GM21737 (cell line): ENCODE measurements at regions not wholly inside any gene's neighbourhood (a gene's known extent, or its start where the extent isn't known, plus 50 kb on each side); places are given as distances from the start of the nearest gene placed in this dataset.

Experiments used
- ATAC-seq: cut with Tn5 transposase; IDR thresholded peaks from one replicate; pipeline ENCODE4 v1.9.1; 2021; ENCODE audit warnings: mild to moderate bottlenecking, moderate library complexity; ENCODE audit not compliant: unreplicated experiment

DNA sequence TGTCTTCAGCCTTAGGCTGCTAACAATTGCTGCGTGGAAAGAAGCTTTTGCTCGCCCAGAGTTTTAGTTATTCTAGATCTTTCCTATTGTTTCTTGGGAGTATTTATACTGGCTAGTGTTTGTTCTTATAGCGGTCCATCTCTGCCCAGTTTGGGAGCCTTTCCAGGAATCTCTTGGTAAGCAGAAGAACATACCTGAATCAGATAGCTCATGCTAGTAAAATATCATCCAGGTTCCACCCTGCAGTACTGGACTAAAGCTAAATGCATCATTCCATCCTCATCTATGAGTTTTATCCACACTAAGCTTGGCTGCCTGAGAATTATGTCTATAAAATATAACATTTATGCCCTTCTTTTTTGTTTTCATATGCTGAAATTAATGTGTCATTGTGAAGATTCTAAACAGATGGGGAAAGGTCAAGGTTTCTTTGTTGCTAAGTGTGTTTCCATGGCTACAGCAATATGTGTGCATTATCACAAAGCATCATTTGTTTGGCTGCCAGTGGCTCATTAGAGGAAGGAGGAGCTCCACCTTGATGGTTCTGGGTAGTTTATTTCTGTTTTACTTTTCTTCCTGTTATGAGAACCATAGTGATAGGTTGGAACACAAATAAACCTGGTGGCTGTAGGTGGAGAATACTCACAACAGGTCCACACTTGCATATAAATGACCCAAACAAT lies 182.8 kb downstream of the PIK3C3 start:
- no peak for ATAC-seq

DNA sequence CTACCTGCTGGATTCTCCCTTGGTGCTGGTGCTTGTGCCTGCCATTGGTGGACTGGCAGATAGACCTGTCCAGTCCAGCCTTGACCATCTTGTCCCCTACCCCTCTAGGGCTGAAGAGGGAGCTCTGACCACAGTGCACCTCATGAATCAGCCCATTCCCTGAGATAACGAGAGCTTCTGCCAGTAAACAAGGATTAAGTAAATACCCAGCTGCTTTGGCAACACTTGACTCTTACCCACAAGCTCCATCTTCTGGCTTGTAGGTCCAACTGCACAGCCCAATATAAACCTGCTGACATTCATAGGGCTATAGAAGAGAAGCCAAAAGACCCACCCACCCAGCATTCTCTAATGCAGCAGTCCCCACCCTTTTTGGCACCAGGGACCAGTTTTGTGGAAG lies 186.4 kb downstream of the PIK3C3 start:
- no peak for ATAC-seq

DNA sequence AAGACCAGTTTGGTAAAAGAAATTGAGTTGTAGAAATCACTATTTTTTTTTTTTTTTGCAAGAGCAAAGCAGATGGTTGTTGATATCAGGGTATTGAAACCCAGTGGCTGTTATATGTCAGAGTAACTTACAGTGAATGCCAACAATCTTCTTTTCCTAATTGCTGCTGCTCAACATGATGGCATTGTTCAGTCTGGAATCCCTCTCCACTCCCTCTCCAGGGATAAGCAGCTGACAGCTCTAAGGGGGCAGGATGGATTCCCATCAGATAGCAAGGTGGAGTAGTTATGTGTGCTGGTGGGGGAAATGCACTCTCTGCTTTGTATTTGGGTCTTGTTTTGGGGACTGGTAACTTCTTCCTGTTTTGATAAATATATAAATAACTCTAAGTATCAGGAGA lies 200.0 kb downstream of the PIK3C3 start:
- no peak for ATAC-seq

DNA sequence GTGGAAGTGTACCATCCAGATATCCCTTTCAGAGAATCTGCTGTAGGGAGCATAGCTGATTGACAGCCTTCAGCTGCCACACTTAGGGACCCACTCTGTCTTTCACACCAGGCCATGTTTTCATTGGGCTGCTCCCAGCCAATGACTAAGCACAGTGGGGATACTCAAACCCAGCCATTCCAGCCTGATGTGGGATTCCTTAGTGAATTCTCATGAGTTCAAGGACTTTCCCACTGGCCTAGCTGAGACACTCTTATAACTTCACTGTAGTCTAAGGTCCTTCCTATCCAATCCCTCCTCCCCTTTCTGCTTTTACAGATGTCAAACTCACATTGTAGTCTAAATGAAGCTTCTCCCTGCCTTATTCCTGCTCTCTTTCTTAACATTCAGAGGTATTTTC lies 201.2 kb downstream of the PIK3C3 start:
- ATAC-seq: no peak

DNA sequence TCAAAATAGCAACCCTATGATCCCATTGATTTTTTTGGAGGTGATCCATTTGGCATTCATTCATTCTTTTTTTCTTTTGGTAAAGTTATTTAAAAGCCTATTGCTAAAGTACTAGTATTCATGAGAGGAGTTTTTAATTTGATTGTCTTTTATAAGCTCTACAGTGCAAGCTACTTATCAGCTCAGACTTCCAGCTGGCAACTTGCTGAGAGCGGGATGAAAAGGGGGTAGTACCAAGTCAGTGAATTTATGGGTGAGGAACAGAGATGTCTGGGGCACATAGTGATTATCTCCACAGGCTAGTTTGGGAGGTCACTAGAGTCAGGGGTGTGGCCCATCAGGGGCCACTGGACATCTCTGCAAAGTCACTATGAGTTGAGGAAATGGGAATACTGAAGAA lies 202.4 kb downstream of the PIK3C3 start:
- no peak for ATAC-seq

- ATAC-seq: no peak
Measured at GRCh38 chr18:42157878-42158277, 202.8 kb downstream of the PIK3C3 start.

DNA sequence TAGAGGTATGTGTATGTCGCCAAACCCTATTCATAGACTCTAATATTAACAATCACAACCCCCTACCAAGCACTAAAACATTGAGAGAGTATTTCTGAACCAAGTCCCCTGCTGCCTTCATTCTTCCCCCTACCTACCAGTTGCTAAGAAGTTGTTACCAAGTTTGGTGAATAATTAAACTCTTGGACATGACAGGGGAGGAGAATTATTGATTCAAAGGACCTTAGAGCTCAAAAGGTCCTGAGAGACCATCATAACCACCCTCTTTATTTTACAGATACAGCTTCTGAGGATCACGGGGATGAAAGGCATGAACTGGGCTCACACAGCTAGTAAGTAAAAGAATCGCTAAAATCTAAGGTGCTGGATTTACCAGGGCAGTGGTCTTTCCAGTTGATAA lies 204.1 kb downstream of the PIK3C3 start:
- no peak for ATAC-seq

DNA sequence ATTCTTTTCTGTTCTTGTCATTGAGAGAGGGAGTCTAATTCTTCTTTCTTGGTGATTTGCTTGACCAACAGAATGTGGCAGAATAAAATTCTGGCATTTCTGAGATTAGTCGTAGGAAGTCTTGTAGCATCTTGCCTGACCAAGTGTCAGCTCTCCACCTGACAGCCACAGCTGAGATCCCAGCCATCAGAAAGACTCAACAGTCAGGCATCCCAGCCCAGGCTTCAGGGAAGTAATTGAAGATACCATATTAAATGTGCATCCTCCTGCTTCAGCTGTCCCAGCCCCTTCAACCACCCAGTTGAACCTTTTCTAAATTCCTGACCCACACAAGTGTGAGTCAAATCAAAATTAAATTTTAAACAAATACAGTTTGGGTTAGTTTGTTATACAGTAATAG lies 208.3 kb downstream of the PIK3C3 start:
- ATAC-seq: no peak

DNA sequence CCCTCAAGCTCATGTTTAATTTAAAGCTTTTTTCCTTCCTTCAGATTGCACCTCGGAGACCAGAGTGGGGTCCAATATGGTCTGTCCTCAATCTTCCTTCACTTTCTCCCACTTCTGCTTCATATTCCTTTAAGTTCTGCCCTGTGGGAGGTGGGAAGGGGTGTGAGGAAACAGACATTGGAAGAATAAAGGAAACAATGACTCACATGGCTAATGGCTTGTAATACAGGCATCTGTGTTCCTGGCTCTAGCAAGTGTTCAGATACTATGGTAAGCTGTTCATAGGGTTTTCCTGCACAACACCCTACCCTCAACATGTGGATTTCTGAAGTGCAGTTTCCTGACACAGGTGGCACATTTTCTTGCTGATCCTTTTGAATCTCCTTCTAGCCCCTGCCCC lies 209.5 kb downstream of the PIK3C3 start:
- no peak for ATAC-seq

DNA sequence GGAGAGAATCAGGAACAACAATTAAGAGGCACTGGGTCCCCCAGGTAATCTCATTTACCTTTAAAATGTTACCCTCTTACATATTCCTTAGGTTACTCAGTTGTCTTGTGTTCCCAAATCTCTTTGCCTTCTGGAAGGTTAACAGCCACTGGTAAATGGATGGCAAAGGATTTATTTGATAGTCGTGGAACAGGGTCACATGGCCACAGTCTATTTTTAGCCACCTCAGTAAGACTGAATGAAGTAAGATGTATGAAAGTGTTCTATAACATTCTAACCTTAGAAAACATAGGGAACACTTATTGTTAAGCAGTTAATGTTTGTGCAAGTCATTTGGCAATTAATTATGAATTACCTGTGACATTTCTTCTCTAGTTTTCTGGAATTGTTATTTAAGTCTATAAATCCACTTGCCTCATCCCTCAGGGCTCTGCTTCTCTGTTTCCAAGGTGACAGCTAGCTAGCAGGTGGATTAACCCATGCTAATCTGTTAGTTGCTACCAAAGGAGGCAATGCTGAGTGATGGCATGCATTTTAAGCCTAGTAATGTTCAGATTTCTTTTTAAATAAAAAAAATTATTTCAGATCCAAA lies 211.0 kb downstream of the PIK3C3 start:
- ATAC-seq: no peak

DNA sequence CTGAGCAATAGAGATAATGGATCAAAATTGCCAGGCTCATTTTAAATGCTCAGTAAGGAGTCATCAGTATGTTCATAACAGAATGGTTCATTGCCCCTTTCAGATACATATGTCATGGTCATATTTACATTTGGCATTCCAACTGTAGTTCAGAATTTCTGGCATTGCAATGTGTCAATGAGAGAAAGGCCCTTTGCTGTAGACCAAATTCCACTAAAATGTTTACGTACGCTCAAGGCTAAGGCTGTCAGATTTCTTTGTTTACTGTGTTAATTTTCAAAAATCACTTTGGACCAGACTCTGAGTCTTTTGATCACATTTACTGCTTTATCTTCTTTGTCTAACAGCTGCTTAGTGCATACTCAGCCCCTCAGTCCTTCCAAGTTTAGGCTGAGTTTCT lies 213.5 kb downstream of the PIK3C3 start:
- ATAC-seq: no peak

GRCh38 chr18:42168907-42169306 lies 213.9 kb downstream of the PIK3C3 start:
- ATAC-seq: no peak

- ATAC-seq: no peak
Measured at GRCh38 chr18:42174909-42175308, 219.9 kb downstream of the PIK3C3 start.

GRCh38 chr18:42176599-42176998 lies 221.6 kb downstream of the PIK3C3 start:
- ATAC-seq: no peak

- ATAC-seq: no peak
Measured at GRCh38 chr18:42177390-42177789, 222.4 kb downstream of the PIK3C3 start.

DNA sequence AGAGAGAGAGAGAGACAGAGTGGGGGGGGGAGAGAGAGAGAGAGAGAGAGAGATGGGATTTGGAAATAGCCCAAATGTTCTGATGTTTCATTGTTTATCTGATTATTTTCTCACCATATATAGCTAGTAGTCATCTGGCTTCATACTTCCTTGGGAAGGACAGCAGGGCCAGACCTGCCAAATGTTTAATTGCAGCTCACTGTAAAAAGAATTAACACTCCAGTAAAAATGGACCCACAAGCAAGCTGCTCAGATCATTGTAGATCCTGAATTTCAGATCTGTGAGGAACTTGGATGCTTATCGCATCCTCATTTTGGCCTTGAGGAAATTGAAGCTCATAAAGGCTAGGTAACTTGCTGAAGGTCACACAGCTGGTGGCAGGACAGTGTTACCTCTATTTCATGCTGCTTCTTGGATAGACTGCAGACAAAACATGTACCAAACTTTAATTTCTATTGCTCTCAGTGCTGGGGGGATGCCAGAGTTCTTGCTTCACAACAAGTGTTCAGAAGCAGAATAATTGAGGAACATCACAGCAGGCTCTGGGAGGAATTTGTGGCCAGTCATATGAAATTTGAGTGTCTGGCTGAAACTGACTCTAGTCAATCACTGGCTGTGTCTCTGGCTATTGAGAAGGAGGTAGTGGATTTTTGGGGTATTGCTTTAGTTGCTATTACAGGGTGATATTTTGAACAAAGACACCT lies 223.5 kb downstream of the PIK3C3 start:
- no peak for ATAC-seq

GRCh38 chr18:42179542-42180121 lies 224.6 kb downstream of the PIK3C3 start:
- no peak for ATAC-seq

- no peak for ATAC-seq
Measured at GRCh38 chr18:42181474-42181873, 226.4 kb downstream of the PIK3C3 start.

GRCh38 chr18:42182728-42183700 lies 228.0 kb downstream of the PIK3C3 start:
- no peak for ATAC-seq

DNA sequence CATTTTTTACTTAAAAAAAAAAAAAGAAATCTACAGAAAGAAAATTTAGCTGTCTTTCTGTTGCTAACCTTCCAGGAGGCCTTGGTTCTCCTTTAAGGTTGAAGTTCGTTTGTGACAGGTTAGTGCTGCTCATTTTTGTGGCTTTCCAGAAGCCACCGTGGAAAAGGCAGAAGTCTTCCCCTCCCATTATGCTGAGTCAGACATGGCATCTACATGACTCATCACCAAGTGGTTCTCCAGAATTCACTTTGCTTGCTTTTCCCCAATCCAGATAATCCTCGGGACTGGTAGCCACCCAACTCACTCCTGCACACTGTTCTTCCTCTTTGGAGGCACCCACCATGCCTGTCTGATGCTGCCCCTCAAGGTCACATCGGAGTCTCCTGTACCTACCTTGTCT lies 228.7 kb downstream of the PIK3C3 start:
- ATAC-seq: no peak
